CD14-positive monocyte (primary cell): ENCODE measurements at regions not wholly inside any gene's neighbourhood (a gene's known extent, or its start where the extent isn't known, plus 50 kb on each side); places are given as distances from the start of the nearest gene placed in this dataset.

ENCODE experiments used
- DNase-seq, 3 donors: peaks; one replicate each; pipeline ENCODE4 v3.0.0-alpha.2; 2011 to 2022
- H2AFZ ChIP-seq: 2 replicates; pipeline ENCODE4 v1.6.0; 2012; ENCODE audit warnings: mild to moderate bottlenecking, low read depth, low read length, inconsistent platforms; ENCODE audit not compliant: insufficient read depth, poor library complexity, severe bottlenecking
- H3K27ac ChIP-seq, 2 donors: 1 replicate in 1 of 2; 2 replicates in 1 of 2; pipeline ENCODE4 v1.5.1; 2012 to 2013; ENCODE audit warnings: low read length in 2 of 2, control low read depth in 1 of 2, inconsistent platforms in 1 of 2, low read depth in 1 of 2, mild to moderate bottlenecking in 1 of 2
- H3K27me3 ChIP-seq, 2 donors: one replicate each; pipeline versions ENCODE4 v1.6.0 to v1.6.1; 2011 to 2013; ENCODE audit warnings: low read length in 2 of 2; ENCODE audit not compliant: control insufficient read depth in 2 of 2, insufficient read depth in 2 of 2
- H3K36me3 ChIP-seq, 2 donors: replicated peaks in 1 of 2; 1 replicate in 1 of 2; 2 replicates in 1 of 2; pipeline versions ENCODE4 v1.5.1 to v1.6.1; 2012 to 2013; ENCODE audit warnings: low read length in 2 of 2, control low read depth in 1 of 2, inconsistent platforms in 1 of 2, mild to moderate bottlenecking in 1 of 2; ENCODE audit not compliant: insufficient read depth in 2 of 2, control insufficient read depth in 1 of 2
- H3K4me1 ChIP-seq, 2 donors: 1 replicate in 1 of 2; 2 replicates in 1 of 2; pipeline versions ENCODE4 v1.5.1 to v1.6.1; 2012 to 2013; ENCODE audit warnings: low read length in 2 of 2, control low read depth in 1 of 2, inconsistent platforms in 1 of 2, mild to moderate bottlenecking in 1 of 2, moderate library complexity in 1 of 2; ENCODE audit not compliant: insufficient read depth in 2 of 2, control insufficient read depth in 1 of 2
- H3K4me2 ChIP-seq: replicated peaks from 2 replicates; pipeline ENCODE3; 2012; ENCODE audit warnings: low read length, moderate library complexity, mild to moderate bottlenecking; ENCODE audit not compliant: poor library complexity, severe bottlenecking; ENCODE audit errors: extremely low read depth
- H3K4me3 ChIP-seq, 3 experiments: fragments of 200-600 bp in 1 of 3; sonication (generic) in 1 of 3; replicated peaks in 1 of 3; 1 replicate in 2 of 3; 2 replicates in 1 of 3; pipeline ENCODE4 v1.5.1; 2011 to 2013; ENCODE audit warnings: low read length in 3 of 3, mild to moderate bottlenecking in 3 of 3, control low read depth in 2 of 3, low read depth in 2 of 3, inconsistent platforms in 1 of 3, moderate library complexity in 1 of 3
- H3K79me2 ChIP-seq: 2 replicates; pipeline ENCODE4 v1.6.0; 2012; ENCODE audit warnings: mild to moderate bottlenecking, control low read depth, inconsistent platforms, low read length, moderate library complexity; ENCODE audit not compliant: insufficient read depth
- H3K9ac ChIP-seq: 2 replicates; pipeline ENCODE4 v1.6.0; 2017; ENCODE audit warnings: low read length, mild to moderate bottlenecking; ENCODE audit not compliant: insufficient read depth, poor library complexity, severe bottlenecking
- H3K9me3 ChIP-seq, 2 donors: replicated peaks in 1 of 2; 1 replicate in 1 of 2; 2 replicates in 1 of 2; pipeline versions ENCODE4 v1.5.1 to v1.6.1; 2012 to 2013; ENCODE audit warnings: low read length in 2 of 2, control low read depth in 1 of 2; ENCODE audit not compliant: control insufficient read depth in 1 of 2, insufficient read depth in 1 of 2
- H4K20me1 ChIP-seq: 2 replicates; pipeline ENCODE4 v1.6.0; 2012; ENCODE audit warnings: mild to moderate bottlenecking, low read length, control low read depth, moderate library complexity; ENCODE audit not compliant: insufficient read depth
- H3K27ac Mint-ChIP-seq, 7 donors: one replicate each; pipeline ENCODE4 v1.8.0; 2020; ENCODE audit warnings: mild to moderate bottlenecking in 7 of 7, mixed read lengths in 7 of 7, moderate library complexity in 6 of 7, inconsistent platforms in 2 of 7
- H3K27me3 Mint-ChIP-seq, 3 donors: one replicate each; pipeline ENCODE4 v1.8.0; 2021 to 2022; ENCODE audit warnings: low read depth in 3 of 3, mild to moderate bottlenecking in 3 of 3, mixed read lengths in 3 of 3, moderate library complexity in 3 of 3, inconsistent platforms in 1 of 3
- H3K36me3 Mint-ChIP-seq, 2 donors: one replicate each; pipeline ENCODE4 v1.8.0; 2020; ENCODE audit warnings: mixed read lengths in 2 of 2, inconsistent platforms in 1 of 2, mild to moderate bottlenecking in 1 of 2
- H3K4me1 Mint-ChIP-seq: one replicate; pipeline ENCODE4 v1.8.0; 2020; ENCODE audit warnings: mild to moderate bottlenecking, mixed read lengths
- H3K4me3 Mint-ChIP-seq, 2 donors: one replicate each; pipeline ENCODE4 v1.8.0; 2020; ENCODE audit warnings: mild to moderate bottlenecking in 2 of 2, mixed read lengths in 2 of 2, moderate library complexity in 1 of 2
- H3K9me3 Mint-ChIP-seq, 7 donors: one replicate each; pipeline ENCODE4 v1.8.0; 2020 to 2022; ENCODE audit warnings: mixed read lengths in 7 of 7, mild to moderate bottlenecking in 6 of 7, moderate library complexity in 6 of 7, inconsistent platforms in 2 of 7
- WGBS: methylation state at CpG from one replicate; pipeline ENCODE4 v1.1.5; 2013; ENCODE audit warnings: missing lambda C conversion rate; ENCODE audit not compliant: insufficient coverage; 5-methylcytosine and 5-hydroxymethylcytosine counted together
- intact Hi-C, 2 donors: fragments of 100-400 bp; cut with micrococcal nuclease; formaldehyde crosslinking; loops; one replicate each; pipeline versions ENCODE4 v1.15.0 to v1.15.1; 2023
- TF ChIP-seq, protein P1 (sequence below): fragments of 200-600 bp; IDR thresholded peaks from one replicate; pipeline ENCODE4 v1.8.0; 2022; ENCODE audit warnings: antibody characterized with exemption, mild to moderate bottlenecking

DNA sequence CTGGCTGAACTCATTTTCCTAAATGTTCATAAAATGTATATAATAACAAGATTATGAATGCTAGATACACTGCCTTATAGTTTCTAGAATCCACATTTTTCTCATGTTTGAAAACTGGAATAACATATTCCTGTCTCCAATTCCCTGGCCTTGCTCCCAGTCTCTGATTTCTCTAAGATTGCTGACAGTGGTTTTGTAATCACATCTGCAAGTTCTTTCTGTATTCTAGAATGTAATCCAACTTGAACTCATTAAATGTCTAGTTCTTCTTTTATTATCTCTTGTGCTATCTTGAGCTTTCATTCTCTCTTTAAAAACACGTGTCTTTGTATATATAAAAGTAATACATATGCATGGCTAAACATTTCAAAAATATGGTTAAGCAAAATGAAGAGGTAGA, 215.2 kb upstream of the ADAMTS9 start:
- Mint-ChIP-seq H3K27ac (no peak overlapping the region), H3K36me3 (no peaks in the 10 kb centered on the region), H3K9me3 (peaks cover 2 to 13% (median 4%) of the 10 kb centered on the region in 7 donors), H3K4me1 (no peaks in the 10 kb centered on the region), H3K4me3 (no peak overlapping the region), H3K27me3 (peaks cover 0 to 3% (median 0%) of the 10 kb centered on the region in 3 donors)
- no peak overlapping the region for H3K27ac ChIP-seq
- no peaks in the 10 kb centered on the region for H3K36me3 ChIP-seq
- intact Hi-C loops = no loop called here
- H3K9ac ChIP-seq = no peak overlapping the region
- H4K20me1 ChIP-seq = no peaks in the 10 kb centered on the region
- H3K9me3 ChIP-seq = peaks cover 0 to 5% of the 10 kb centered on the region in 2 donors
- WGBS = no CpG with 5 or more reads among the region's 1 CpG
- H3K4me2 ChIP-seq = no peak overlapping the region
- no peaks in the 10 kb centered on the region for H3K27me3 ChIP-seq
- no peak overlapping the region for H3K4me3 ChIP-seq
- H3K79me2 ChIP-seq = no peaks in the 10 kb centered on the region
- TF ChIP-seq, protein P1, sequence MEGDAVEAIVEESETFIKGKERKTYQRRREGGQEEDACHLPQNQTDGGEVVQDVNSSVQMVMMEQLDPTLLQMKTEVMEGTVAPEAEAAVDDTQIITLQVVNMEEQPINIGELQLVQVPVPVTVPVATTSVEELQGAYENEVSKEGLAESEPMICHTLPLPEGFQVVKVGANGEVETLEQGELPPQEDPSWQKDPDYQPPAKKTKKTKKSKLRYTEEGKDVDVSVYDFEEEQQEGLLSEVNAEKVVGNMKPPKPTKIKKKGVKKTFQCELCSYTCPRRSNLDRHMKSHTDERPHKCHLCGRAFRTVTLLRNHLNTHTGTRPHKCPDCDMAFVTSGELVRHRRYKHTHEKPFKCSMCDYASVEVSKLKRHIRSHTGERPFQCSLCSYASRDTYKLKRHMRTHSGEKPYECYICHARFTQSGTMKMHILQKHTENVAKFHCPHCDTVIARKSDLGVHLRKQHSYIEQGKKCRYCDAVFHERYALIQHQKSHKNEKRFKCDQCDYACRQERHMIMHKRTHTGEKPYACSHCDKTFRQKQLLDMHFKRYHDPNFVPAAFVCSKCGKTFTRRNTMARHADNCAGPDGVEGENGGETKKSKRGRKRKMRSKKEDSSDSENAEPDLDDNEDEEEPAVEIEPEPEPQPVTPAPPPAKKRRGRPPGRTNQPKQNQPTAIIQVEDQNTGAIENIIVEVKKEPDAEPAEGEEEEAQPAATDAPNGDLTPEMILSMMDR = no peak
- H2AFZ ChIP-seq = no peak overlapping the region
- no peaks in the 10 kb centered on the region for H3K4me1 ChIP-seq
- DNase-seq = no peak

DNA sequence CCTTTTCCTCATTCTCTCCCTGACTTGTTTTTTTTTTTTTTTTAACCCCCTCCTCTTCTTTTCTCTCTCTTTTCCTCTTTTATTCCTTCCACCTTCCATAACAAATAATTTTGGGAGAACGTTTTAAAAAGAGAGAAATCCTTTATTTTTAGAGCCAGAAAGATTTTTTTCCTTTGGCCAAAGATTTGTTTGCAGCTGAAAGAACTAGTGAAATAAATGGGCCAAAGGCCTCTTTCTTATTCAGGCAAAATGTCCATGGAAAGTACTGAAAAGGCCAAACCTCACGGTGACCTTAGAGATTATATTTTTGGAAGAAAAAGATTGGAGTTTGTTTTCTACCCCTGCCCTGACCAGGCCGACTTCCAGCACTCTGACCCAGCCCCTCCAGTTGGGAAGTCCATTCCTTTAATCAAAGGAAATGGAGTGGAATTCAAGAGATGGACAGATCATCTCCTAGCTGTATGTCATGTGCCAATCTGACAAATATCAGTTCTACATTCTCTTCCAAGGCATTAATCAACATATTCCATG, 214.3 kb upstream of the ADAMTS9 start:
- intact Hi-C loops = no loop called here
- no peak overlapping the region for H3K27ac ChIP-seq
- no peaks in the 10 kb centered on the region for H3K79me2 ChIP-seq
- Mint-ChIP-seq H3K27me3 (peaks cover 0 to under 1% (median 0%) of the 10 kb centered on the region in 3 donors), H3K36me3 (no peaks in the 10 kb centered on the region), H3K9me3 (peaks cover 0 to 13% (median 4%) of the 10 kb centered on the region in 7 donors), H3K4me1 (no peaks in the 10 kb centered on the region), H3K27ac (no peak overlapping the region), H3K4me3 (no peak overlapping the region)
- H3K36me3 ChIP-seq = no peaks in the 10 kb centered on the region
- H4K20me1 ChIP-seq = no peaks in the 10 kb centered on the region
- no peaks in the 10 kb centered on the region for H3K27me3 ChIP-seq
- no peak overlapping the region for H2AFZ ChIP-seq
- H3K9ac ChIP-seq = no peak overlapping the region
- TF ChIP-seq, protein P1 = no peak
- H3K4me3 ChIP-seq = no peak overlapping the region
- H3K9me3 ChIP-seq = peaks cover 0 to 5% of the 10 kb centered on the region in 2 donors
- no peaks in the 10 kb centered on the region for H3K4me1 ChIP-seq
- H3K4me2 ChIP-seq = no peak overlapping the region
- no CpG with 5 or more reads among the region's 3 CpGs for WGBS
- DNase-seq = no peak
